Fibroblast of mammary gland (primary cell): ENCODE measurements at regions not wholly inside any gene's neighbourhood (a gene's known extent, or its start where the extent isn't known, plus 50 kb on each side); places are given as distances from the start of the nearest gene placed in this dataset.
"Not testable (repeated sequence)": the region's sequence is repeated elsewhere in the genome, so short reads cannot be mapped to it uniquely, and the experiment has no call there.

Experiments
- DNase-seq: peaks from one replicate; pipeline ENCODE4 v3.0.0-alpha.2; 2010; ENCODE audit warnings: low read depth
- H3K4me3 ChIP-seq: 2 replicates; pipeline ENCODE4 v1.5.1; 2011; ENCODE audit warnings: low read depth, mild to moderate bottlenecking, low read length, moderate library complexity; ENCODE audit not compliant: control insufficient read depth
- TF ChIP-seq, protein P1 (sequence below): conservative IDR thresholded peaks from 2 replicates; pipeline ENCODE4 v1.5.1; 2011; ENCODE audit warnings: low read depth, low read length, inconsistent platforms; ENCODE audit not compliant: control insufficient read depth, insufficient read depth

DNA sequence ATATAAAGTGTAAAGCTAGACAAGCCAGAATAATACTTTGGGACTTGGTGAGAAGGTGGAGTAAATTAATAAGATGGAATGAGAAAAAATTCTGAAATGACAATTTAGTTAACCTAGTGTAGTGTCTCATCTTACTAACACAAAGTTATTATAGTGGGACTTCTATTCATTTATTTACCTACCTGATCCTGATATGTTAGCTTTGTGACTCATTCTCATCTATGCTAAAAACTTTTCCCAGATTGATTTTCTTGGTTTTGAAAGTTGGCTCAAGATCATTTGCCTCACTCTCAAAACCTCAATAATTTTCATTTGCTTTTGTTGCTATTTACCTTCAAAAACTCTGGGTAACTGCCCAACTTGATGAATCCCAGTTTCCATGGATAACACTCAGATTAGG is 698.6 kb downstream of the SH3BGRL start:
- no peak for DNase-seq
- no peak overlapping the region for H3K4me3 ChIP-seq
- TF ChIP-seq, protein P1, sequence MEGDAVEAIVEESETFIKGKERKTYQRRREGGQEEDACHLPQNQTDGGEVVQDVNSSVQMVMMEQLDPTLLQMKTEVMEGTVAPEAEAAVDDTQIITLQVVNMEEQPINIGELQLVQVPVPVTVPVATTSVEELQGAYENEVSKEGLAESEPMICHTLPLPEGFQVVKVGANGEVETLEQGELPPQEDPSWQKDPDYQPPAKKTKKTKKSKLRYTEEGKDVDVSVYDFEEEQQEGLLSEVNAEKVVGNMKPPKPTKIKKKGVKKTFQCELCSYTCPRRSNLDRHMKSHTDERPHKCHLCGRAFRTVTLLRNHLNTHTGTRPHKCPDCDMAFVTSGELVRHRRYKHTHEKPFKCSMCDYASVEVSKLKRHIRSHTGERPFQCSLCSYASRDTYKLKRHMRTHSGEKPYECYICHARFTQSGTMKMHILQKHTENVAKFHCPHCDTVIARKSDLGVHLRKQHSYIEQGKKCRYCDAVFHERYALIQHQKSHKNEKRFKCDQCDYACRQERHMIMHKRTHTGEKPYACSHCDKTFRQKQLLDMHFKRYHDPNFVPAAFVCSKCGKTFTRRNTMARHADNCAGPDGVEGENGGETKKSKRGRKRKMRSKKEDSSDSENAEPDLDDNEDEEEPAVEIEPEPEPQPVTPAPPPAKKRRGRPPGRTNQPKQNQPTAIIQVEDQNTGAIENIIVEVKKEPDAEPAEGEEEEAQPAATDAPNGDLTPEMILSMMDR, result no peak

DNA sequence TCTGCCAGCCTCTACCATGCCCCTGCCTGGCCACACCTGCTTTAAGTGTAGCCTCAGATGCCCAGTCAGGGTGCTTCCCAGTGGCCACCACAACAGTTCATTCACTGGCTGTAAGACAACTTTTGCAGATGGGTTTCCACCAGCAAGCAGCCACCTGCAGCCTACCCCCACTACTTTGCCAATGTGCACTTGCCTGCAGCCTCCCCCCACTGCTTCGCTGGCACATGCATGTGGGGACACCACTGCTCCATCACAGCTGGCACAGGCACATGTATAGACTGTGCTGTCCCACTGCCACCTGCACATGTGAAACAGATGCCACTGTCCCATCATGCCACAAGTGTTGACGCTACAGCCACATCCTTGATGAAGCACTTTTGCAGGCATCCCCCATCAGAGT is 723.9 kb downstream of the SH3BGRL start:
- TF ChIP-seq, protein P1, result no peak
- DNase-seq, result no peak
- H3K4me3 ChIP-seq, result no peak overlapping the region

DNA sequence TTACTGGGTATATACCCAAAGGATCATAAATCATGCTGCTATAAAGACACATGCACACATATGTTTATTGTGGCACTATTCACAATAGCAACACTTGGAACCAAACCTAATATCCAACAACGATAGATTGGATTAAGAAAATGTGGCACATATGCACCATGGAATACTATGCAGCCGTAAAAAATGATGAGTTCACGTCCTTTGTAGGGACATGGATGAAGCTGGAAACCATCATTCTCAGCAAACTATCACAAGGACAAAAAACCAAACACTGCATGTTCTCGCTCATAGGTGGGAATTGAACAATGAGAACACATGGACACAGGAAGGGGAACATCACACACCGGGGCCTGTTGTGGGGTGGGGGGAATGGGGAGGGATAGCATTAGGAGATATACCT is 744.0 kb downstream of the SH3BGRL start:
- not testable (repeated sequence) for H3K4me3 ChIP-seq, DNase-seq

DNA sequence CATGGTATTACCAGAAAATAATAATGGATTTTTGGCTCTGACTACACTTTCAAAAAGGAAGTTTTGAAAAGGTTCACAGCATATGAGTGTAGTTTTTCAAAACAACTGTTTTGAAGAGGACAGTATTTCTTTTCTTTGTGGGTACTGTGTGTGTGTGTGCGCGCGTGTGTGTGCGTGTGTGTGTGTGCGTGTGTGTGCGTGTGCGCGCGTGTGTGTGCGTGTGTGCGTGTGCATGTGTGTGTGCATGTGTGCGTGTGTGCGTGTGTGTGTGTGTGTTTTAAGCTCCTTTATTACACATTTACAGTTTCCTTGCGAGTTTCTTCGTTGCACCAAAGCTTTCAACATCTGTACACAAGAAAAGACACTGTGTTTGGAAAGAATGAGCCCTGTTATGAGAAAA is 755.4 kb downstream of the SH3BGRL start:
- no peak overlapping the region for H3K4me3 ChIP-seq
- TF ChIP-seq, protein P1, result no peak
- peak; percentile 0 for DNase-seq

DNA sequence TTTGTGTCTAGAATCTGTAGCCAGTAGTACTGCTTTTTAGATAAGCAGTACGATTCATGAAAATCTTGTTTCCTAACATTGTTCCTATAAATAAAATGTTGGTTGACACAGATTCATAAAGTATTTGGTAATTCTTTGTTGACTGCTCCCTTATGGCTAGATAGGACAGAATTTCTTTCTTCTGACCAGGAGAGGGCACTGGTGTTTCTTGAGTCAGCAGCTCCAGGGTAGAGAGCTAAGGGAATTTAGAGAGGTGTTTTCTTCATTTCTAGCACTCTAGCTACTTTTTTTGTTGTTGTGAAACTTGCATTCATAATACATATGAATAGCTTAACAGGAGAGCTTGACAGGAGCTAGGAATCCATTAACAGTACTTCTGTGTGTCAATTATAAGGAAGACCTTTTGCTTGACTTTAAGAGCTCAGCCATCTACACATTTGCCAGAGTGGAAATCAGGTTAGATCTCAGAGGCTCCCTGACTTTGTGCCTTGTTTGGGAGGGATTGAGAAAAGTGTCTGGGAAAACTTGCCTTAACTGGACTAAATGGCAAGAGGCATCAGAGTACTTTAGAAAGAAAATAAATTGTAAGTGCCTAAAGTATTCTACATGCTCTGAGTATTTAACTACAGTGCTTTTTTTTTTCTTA is 756.1 kb downstream of the SH3BGRL start:
- TF ChIP-seq, protein P1, result peak; percentile 31
- H3K4me3 ChIP-seq, result no peak overlapping the region
- peak; percentile 10 for DNase-seq

DNA sequence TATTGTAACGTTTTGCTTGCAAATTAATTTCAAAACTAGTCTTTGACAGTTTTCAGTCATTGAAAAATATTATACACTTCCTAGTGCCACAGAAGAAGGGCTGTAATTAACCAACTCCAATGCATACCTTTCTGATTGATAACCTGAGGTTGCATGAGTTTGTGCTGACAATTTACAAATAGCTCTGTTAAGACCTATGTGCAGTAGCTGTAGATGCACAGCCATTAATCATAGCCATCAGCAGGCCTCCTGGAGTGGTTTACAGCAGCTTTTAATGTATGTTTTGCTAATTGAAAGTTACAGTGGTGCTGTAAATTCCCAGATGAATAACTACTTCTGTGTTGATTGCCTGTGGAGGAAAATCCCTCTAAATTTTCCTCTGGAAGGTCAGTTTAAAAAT is 758.1 kb downstream of the SH3BGRL start:
- TF ChIP-seq, protein P1, result no peak
- no peak for DNase-seq
- no peak overlapping the region for H3K4me3 ChIP-seq

DNA sequence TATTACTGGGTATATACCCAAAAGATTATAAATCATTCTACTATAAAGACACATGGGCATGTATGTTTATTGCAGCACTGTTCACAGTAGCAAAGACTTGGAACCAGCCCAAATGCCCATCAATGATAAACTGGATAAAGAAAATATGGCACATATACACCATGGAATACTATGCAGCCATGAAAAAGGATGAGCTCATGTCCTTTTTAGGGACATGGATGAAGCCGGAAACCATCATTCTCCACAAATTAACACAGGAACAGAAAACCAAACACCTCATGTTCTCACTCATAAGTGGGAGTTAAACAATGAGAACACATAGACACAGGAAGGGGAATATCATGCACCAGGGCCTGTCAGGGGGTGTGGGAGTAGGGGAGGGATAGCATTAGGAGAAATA is 772.5 kb downstream of the SH3BGRL start:
- H3K4me3 ChIP-seq, DNase-seq: not testable (repeated sequence)

DNA sequence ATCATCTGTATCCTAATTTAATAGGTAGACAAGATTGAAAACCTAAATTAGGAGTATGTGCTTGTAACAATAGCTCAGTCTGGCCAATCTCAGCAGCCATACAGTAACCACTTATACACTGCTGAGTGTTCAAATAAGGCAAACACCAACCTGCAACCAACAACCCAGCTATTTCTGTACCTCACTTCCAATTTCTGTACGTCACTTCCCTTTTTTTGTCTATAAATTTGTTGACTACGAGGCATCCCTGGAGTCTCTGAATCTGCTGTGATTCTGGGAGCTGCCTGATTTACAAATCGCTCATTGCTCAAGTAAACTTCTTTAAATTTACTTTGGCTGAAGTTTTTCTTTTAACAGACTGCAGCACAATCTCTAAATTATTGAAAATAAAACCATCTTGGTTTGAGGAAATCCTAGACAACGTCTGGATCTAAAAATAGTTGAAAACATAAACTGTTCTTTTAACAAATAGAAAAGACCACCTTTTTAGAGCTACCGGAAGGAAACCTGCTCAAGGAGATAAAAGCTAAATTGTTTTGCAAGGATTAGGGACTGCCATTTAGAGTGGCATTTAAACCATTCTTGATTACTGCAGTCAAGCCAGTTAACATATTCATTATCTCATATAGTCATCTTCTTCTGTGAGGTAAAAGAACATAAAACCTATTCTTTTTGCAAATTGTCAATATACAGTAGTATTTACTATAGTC is 778.1 kb downstream of the SH3BGRL start:
- no peak for DNase-seq
- TF ChIP-seq, protein P1, result no peak
- H3K4me3 ChIP-seq, result no peak overlapping the region

DNA sequence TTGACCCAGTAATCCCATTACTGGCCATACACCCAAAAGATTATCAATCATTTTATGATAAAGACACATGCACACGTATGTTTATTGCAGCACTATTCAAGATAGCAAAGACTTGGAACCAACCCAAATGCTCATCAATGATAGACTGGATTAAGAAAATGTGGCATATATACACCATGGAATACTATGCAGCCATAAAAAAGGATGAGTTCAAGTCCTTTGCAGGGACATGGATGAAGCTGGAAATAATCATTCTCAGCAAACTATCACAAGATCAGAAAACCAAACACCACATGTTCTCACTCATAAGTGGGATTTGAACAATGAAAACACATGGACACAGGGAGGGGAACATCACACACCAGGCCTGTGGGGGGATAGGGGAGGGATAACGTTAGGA is 785.3 kb downstream of the SH3BGRL start:
- H3K4me3 ChIP-seq, DNase-seq: not testable (repeated sequence)
